Thyroid gland (tissue), 4 donors: ENCODE measurements at regions not wholly inside any gene's neighbourhood (a gene's known extent, or its start where the extent isn't known, plus 50 kb on each side); places are given as distances from the start of the nearest gene placed in this dataset.
A peak's percentile ranks its signal among the peaks of the same experiment; 100 is the strongest.

ENCODE experiments used
- DNase-seq, 2 donors: peaks; one replicate each; pipeline ENCODE4 v3.0.0-alpha.2; 2019
- H3K27ac ChIP-seq, 3 donors: fragments of 200-600 bp; sonication (generic); 1 replicate in 2 of 3; 2 replicates in 1 of 3; pipeline ENCODE4 v1.5.1; 2016 to 2019; ENCODE audit warnings: mild to moderate bottlenecking in 1 of 3, moderate library complexity in 1 of 3
- H3K27me3 ChIP-seq: fragments of 200-600 bp; sonication (generic); one replicate; pipeline ENCODE4 v1.5.1; 2019
- H3K36me3 ChIP-seq, 2 donors: fragments of 200-600 bp; sonication (generic); one replicate each; pipeline ENCODE4 v1.5.1; 2016 to 2019
- H3K4me1 ChIP-seq, 2 donors: fragments of 200-600 bp; sonication (generic); one replicate each; pipeline ENCODE4 v1.5.1; 2017 to 2019
- H3K4me3 ChIP-seq, 3 donors: fragments of 200-600 bp; sonication (generic); replicated peaks in 1 of 3; 1 replicate in 2 of 3; 2 replicates in 1 of 3; pipeline ENCODE4 v1.5.1; 2016; ENCODE audit warnings: mild to moderate bottlenecking in 1 of 3
- H3K9me3 ChIP-seq: fragments of 200-600 bp; sonication (generic); one replicate; pipeline ENCODE4 v1.5.1; 2017
- CTCF ChIP-seq, 6 experiments: fragments of 200-600 bp in 3 of 6; fragments of 450-650 bp in 3 of 6; sonication (generic) in 3 of 6; IDR thresholded peaks; one replicate each; pipeline ENCODE4 v1.5.1; 2016 to 2019; ENCODE audit warnings: antibody characterized with exemption in 6 of 6, mild to moderate bottlenecking in 2 of 6, inconsistent platforms in 1 of 6, moderate library complexity in 1 of 6
- POLR2A ChIP-seq, 2 donors: fragments of 450-650 bp; IDR thresholded peaks; one replicate each; pipeline ENCODE4 v1.6.1; 2017; ENCODE audit warnings: antibody characterized with exemption in 2 of 2, mild to moderate bottlenecking in 2 of 2, moderate library complexity in 1 of 2
- WGBS, 2 donors: methylation state at CpG; one replicate each; pipeline ENCODE4 v1.1.5; 2017; 5-methylcytosine and 5-hydroxymethylcytosine counted together
- intact Hi-C: fragments of 100-400 bp; cut with DNase I; formaldehyde crosslinking; loops from one replicate; pipeline ENCODE4 v1.15.1; 2023

- WGBS, 2 donors = 94 to 96% methylated on average over 2 of the region's 2 CpGs
- H3K27me3 ChIP-seq = no peaks in the 10 kb centered on the region
- H3K27ac ChIP-seq = no peak overlapping the region
- H3K4me3 ChIP-seq = no peak overlapping the region
- no peaks in the 10 kb centered on the region for H3K9me3 ChIP-seq
- intact Hi-C loops = no loop called here
- TF ChIP-seq CTCF (IDR thresholded peaks at IDR 0.05) (no peak), POLR2A (IDR thresholded peaks at IDR 0.05) (no peak)
- no peaks in the 10 kb centered on the region for H3K36me3 ChIP-seq
- DNase-seq = no peak
- H3K4me1 ChIP-seq = peaks cover 0 to 3% of the 10 kb centered on the region in 2 donors
These were observed 298.4 kb downstream of the SMOC2 start for GRCh38 chr6:168739381-168739780.

- intact Hi-C loops = no loop called here
- H3K4me1 ChIP-seq = peaks cover 0 to 3% of the 10 kb centered on the region in 2 donors
- no peaks in the 10 kb centered on the region for H3K27me3 ChIP-seq
- WGBS, 2 donors = 90 to 93% methylated on average over 5 of the region's 5 CpGs
- no peak for TF ChIP-seq CTCF (IDR thresholded peaks at IDR 0.05)
- no peak for TF ChIP-seq POLR2A (IDR thresholded peaks at IDR 0.05)
- H3K36me3 ChIP-seq = no peaks in the 10 kb centered on the region
- H3K9me3 ChIP-seq = no peaks in the 10 kb centered on the region
- no peak overlapping the region for H3K4me3 ChIP-seq
- no peak for DNase-seq
- no peak overlapping the region for H3K27ac ChIP-seq
These were observed 296.5 kb downstream of the SMOC2 start for GRCh38 chr6:168737481-168737880.

- H3K4me3 ChIP-seq = no peak overlapping the region
- H3K9me3 ChIP-seq = no peaks in the 10 kb centered on the region
- H3K27ac ChIP-seq = no peak overlapping the region
- H3K4me1 ChIP-seq = peaks cover 0 to 3% of the 10 kb centered on the region in 2 donors
- DNase-seq = no peak
- H3K27me3 ChIP-seq = no peaks in the 10 kb centered on the region
- intact Hi-C loops = no loop called here
- WGBS, 2 donors = 80 to 81% methylated on average over 3 of the region's 3 CpGs
- no peaks in the 10 kb centered on the region for H3K36me3 ChIP-seq
- TF ChIP-seq POLR2A (IDR thresholded peaks at IDR 0.05) = no peak
- TF ChIP-seq CTCF (IDR thresholded peaks at IDR 0.05) = no peak
These were observed 296.0 kb downstream of the SMOC2 start for GRCh38 chr6:168737014-168737413.

GRCh38 chr6:168736039-168736438 lies 295.1 kb downstream of the SMOC2 start:
- Histone ChIP-seq H3K4me1 (peaks cover 0 to 3% of the 10 kb centered on the region in 2 donors), H3K27ac (no peak overlapping the region), H3K9me3 (no peaks in the 10 kb centered on the region), H3K4me3 (no peak overlapping the region), H3K27me3 (no peaks in the 10 kb centered on the region), H3K36me3 (no peaks in the 10 kb centered on the region)
- no peak for DNase-seq
- intact Hi-C loops = no loop called here
- no peak for TF ChIP-seq POLR2A (IDR thresholded peaks at IDR 0.05)

- peaks cover 0 to 3% of the 10 kb centered on the region in 2 donors for H3K4me1 ChIP-seq
- H3K27ac ChIP-seq = no peak overlapping the region
- peak; percentile 20 to 45 for DNase-seq
- no peaks in the 10 kb centered on the region for H3K9me3 ChIP-seq
- intact Hi-C loops = no loop called here
- H3K36me3 ChIP-seq = no peaks in the 10 kb centered on the region
- H3K27me3 ChIP-seq = no peaks in the 10 kb centered on the region
- no peak overlapping the region for H3K4me3 ChIP-seq
- WGBS, 2 donors = 34 to 37% methylated on average over 6 of the region's 6 CpGs
- TF ChIP-seq POLR2A (IDR thresholded peaks at IDR 0.05) (no peak), CTCF (IDR thresholded peaks at IDR 0.05) (peak in 1 of 6 experiments; percentile 20)
These were observed 294.4 kb downstream of the SMOC2 start for GRCh38 chr6:168735268-168735949.
